ACC112 (cell line): ENCODE measurements at regions not wholly inside any gene's neighbourhood (a gene's known extent, or its start where the extent isn't known, plus 50 kb on each side); places are given as distances from the start of the nearest gene placed in this dataset.

ENCODE experiments used
- H2AFZ ChIP-seq: fragments of 200-600 bp; sonication (generic); one replicate; pipeline ENCODE4 v1.6.0; 2017; ENCODE audit warnings: antibody characterized with exemption, low read length; ENCODE audit not compliant: unreplicated experiment
- H3K27ac ChIP-seq: fragments of 200-600 bp; sonication (generic); 2 replicates; pipeline ENCODE4 v1.5.1; 2014; ENCODE audit warnings: low read depth, mild to moderate bottlenecking, antibody characterized with exemption, low read length, moderate library complexity
- H3K27me3 ChIP-seq: fragments of 200-600 bp; sonication (generic); 2 replicates; pipeline ENCODE4 v1.6.1; 2014; ENCODE audit warnings: mild to moderate bottlenecking, antibody characterized with exemption, low read length, moderate library complexity, mixed read lengths; ENCODE audit not compliant: insufficient read depth
- H3K36me3 ChIP-seq: fragments of 200-600 bp; sonication (generic); 2 replicates; pipeline ENCODE4 v1.6.1; 2016; ENCODE audit warnings: mild to moderate bottlenecking, antibody characterized with exemption, low read length, moderate library complexity, mixed read lengths; ENCODE audit not compliant: insufficient read depth
- H3K4me1 ChIP-seq: fragments of 200-600 bp; sonication (generic); one replicate; pipeline ENCODE4 v1.6.1; 2016; ENCODE audit warnings: low read length, mixed read lengths; ENCODE audit not compliant: insufficient read depth, unreplicated experiment, control insufficient read depth
- H3K4me3 ChIP-seq: fragments of 200-600 bp; sonication (generic); 2 replicates; pipeline ENCODE4 v1.5.1; 2014; ENCODE audit warnings: mild to moderate bottlenecking, low read depth, low read length
- H3K79me2 ChIP-seq: fragments of 200-600 bp; sonication (generic); one replicate; pipeline ENCODE4 v1.6.0; 2016; ENCODE audit warnings: low read length; ENCODE audit not compliant: control insufficient read depth, unreplicated experiment, insufficient read depth

DNA sequence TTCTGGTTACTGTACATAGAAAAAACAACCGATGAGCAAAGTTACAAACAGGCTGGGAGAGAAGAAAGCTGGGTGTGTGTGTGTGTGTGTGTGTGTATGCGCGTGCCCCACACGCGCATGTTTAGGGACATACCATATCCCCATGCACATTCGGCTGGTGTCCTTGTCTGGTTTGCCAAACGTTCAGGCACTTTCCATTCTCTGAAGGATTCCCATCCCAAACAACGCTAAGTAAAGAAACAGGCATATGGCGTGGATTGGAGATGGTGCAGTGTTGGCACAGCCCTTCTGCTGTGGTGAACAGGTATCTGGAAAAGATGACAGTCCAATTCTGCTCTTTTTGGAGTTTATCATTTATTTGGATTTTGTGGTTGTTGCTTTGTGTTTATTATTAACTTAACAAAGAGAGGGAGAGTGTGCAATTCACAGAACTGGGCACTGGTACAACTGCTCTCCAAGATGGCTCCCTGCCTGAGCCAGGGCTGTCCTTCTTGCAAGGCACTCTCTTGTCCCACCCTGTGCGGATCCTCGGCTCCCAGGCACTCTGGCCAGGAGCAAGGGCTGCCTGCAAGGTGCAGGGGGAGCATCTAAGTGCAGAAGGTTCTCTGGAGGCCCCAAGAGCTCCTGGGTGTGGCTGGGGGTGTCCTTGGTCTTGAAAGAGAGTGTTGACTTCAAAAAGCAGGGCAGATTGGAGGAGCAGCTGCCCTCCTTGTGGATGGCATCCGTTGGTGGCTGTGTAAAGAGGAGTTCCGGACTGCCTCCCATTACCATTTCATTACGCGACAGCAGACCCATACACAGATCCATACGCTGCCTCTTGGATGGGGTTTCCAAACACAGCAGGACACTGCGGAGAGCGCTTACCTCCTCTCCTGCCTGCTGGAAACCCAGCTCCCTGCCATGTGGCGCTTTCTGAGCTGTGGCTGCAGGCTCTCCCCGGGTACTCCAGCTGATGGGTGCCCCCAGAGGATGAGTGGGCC is 263.1 kb downstream of the ZNF536 start:
- Histone ChIP-seq H2AFZ (no peak overlapping the region), H3K4me3 (no peak overlapping the region), H3K4me1 (no peaks in the 10 kb centered on the region), H3K27ac (no peak overlapping the region), H3K36me3 (no peaks in the 10 kb centered on the region), H3K27me3 (no peaks in the 10 kb centered on the region), H3K79me2 (no peaks in the 10 kb centered on the region)

DNA sequence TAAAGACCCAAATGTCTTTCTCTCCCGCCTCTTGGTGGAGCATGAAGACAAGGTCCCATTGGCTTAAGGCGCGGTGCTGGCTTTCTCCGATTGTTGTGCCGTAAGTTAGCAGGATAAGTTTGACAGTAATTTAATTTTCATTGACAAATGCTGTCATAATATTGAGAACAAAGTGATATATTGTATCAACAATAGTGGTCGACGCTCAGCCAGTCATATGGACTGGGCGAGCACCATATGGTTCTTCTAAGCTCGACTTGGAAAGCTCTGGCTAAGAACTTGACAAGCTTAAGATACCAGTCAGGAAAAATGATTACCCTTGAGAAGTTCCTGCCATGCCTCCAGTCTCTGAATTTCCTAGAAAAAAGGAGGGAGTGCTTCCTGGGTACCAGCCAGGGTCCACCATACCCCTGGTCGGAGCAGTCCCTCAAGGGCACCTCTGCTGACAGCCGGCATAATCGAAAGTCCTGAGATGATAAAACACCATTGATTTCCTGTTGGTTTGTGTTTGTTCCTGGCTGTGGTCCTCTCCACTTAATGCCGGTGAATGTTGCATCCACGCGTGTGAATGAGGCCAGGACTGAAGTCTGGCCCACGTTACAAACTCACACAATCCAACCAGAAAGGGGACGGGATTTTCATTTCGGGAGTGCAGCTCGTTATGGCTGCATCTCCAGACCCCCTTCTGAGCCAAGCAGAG is 262.1 kb downstream of the ZNF536 start:
- Histone ChIP-seq H3K4me1 (no peaks in the 10 kb centered on the region), H3K27me3 (no peaks in the 10 kb centered on the region), H3K27ac (no peak overlapping the region), H3K79me2 (no peaks in the 10 kb centered on the region), H3K4me3 (no peak overlapping the region), H2AFZ (no peak overlapping the region), H3K36me3 (no peaks in the 10 kb centered on the region)

DNA sequence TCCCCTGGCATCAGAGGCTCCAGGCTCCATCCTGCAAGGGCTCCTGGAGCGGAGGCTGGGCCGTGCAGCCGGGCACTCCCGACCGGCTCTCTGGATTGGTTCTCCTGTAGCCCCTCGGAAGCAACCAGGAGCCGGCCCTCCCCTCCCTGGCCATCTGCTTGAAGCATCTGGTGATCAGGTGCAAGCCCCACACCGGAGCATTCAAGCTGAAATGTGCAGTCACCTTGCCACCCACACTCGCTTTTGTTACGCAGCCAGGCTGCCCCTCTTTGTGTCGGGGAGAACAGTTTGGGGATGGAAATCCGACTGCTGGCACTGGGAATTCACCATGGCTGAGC is 258.8 kb downstream of the ZNF536 start:
- no peak overlapping the region for H3K4me3 ChIP-seq
- no peaks in the 10 kb centered on the region for H3K79me2 ChIP-seq
- no peak overlapping the region for H3K27ac ChIP-seq
- H2AFZ ChIP-seq, result no peak overlapping the region
- H3K4me1 ChIP-seq, result no peaks in the 10 kb centered on the region
- H3K27me3 ChIP-seq, result no peaks in the 10 kb centered on the region
- H3K36me3 ChIP-seq, result no peaks in the 10 kb centered on the region

DNA sequence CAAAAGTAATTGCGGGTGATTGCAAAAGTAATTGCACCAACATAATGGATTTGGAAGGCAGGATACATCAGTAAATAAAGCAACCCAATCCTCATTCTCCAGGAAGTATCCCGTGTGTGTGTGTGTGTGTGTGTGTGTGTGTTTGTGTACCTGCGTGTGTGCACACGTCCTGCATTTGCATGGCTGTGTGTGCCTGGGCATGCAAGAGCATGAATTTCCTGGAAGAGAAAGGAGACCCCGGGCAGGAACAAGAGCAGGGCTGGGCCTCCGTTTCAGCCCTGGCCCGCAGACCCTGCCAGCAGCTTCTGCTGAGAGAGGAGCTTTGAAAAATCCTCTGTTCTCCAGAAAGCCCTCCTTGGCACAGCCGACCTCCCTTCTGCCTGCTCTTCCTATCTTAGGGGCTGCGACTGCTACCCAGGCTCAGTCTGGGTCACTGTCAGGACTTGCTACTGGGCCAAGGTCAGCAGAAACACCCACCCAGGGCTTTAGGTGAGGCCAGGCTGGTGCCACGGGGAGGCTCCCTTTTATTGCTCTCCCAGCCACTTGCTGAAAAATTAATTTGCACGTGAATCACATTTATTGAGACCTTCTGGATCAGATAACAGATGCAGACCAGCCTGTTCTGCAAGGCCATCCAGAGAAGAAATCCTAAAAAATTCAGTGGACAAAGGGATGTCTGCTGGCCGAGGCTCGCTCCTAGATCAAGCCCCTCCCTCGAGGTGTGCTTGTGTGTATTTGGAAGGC is 258.3 kb downstream of the ZNF536 start:
- Histone ChIP-seq H3K27me3 (no peaks in the 10 kb centered on the region), H3K4me3 (no peak overlapping the region)

DNA sequence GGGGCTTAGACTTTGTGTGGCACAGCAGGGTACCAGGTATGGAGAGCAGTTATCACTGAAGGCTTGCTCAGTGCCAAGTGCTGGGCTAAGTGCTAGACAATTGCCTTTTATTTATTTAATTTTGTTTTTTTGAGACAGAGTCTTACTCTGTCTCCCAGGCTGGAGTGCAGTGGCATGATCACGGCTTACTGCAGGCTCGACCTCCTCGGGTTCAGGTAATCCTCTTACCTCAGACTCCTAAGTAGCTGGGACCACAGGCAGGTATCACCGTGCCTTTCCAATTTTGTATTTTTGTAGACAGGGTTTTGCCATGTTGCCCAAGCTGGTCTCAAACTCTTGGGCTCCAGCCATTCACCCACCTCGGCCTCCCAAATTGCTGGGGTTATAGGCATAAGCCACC is 256.9 kb downstream of the ZNF536 start:
- H3K4me3 ChIP-seq, result no peak overlapping the region
- H3K27me3 ChIP-seq, result no peaks in the 10 kb centered on the region
- no peaks in the 10 kb centered on the region for H3K79me2 ChIP-seq
- no peaks in the 10 kb centered on the region for H3K4me1 ChIP-seq
- H3K27ac ChIP-seq, result no peak overlapping the region
- H2AFZ ChIP-seq, result no peak overlapping the region
- no peaks in the 10 kb centered on the region for H3K36me3 ChIP-seq

More for the DNA sequence above, 258.3 kb downstream of the ZNF536 start:
- no peaks in the 10 kb centered on the region for H3K4me1 ChIP-seq
- H3K36me3 ChIP-seq, result no peaks in the 10 kb centered on the region
- no peak overlapping the region for H3K27ac ChIP-seq
- H2AFZ ChIP-seq, result no peak overlapping the region
- no peaks in the 10 kb centered on the region for H3K79me2 ChIP-seq

DNA sequence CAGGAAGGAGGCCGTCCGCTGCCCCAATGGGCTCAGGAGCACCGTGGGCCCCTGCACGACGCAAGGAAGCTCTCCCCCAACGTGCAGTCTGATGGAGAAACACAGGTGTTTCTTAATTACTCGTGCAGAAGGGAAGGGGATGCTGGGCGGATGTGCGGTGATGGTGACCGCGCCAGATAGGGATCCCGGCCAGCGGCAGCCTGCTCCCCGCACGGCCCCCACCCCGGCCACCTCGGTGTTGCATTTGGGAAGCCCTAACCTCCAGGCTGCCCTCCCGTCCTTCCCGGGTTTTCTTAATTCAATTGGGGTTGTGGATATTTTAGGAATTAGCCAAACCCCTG is 254.4 kb downstream of the ZNF536 start:
- Histone ChIP-seq H2AFZ (no peak overlapping the region), H3K27ac (no peak overlapping the region), H3K27me3 (no peaks in the 10 kb centered on the region), H3K4me1 (no peaks in the 10 kb centered on the region), H3K79me2 (no peaks in the 10 kb centered on the region), H3K4me3 (no peak overlapping the region), H3K36me3 (no peaks in the 10 kb centered on the region)

DNA sequence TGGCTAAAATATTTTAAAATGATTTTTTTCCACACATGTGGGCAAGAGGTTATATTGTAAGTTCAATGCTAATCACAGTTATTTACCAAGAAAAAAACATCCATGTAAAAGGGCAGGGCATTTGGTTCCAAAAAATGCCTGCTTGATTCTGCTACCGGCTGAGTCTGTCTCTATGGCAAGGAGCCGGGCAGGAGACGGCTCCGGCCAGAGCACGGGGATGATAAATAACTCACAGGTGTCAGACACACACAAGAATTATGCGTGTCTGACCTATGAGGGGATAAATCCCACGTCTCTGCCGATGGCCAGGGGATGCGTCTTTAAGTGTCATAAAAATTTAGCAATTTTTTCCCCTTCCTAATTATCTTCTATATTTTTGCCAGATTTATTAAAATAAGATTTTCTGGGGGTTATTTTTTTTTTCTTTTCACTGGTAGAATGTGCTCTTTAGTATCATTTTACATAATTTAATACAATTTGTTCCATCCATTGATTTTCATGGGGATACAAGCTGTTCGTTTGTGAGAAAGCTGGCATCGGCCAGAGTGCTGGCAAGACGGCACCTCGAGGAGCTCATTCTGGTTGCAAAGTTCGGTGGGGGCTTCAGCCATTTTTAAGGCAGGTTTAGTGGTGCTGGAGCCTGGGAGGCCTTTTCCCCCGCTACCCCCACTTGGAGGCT is 253.9 kb downstream of the ZNF536 start:
- H3K27ac ChIP-seq, result no peak overlapping the region

DNA sequence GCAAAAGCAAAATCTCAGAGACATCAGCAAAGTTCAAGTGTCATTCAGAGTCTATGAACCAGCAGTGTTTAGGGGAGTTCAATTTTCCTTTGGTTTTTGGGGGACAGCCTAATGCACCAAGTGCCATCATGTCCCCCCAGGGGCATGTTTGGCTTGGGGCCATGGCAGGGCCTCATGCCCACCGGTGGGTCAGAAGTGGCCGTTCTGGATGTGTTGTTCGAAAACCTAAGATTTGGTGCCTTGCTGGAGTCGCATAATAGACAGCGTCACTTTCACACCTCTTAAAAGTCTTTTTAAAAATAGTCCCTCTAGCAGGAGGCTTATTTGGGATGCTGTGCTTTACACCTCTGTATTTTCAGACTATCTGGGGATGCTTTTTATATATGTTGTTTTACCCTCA is 250.1 kb downstream of the ZNF536 start:
- Histone ChIP-seq H3K27ac (no peak overlapping the region), H3K27me3 (no peaks in the 10 kb centered on the region), H3K79me2 (no peaks in the 10 kb centered on the region), H3K4me3 (no peak overlapping the region), H3K36me3 (no peaks in the 10 kb centered on the region), H2AFZ (no peak overlapping the region), H3K4me1 (no peaks in the 10 kb centered on the region)

More for the DNA sequence above, 253.9 kb downstream of the ZNF536 start:
- no peak overlapping the region for H2AFZ ChIP-seq
- H3K4me3 ChIP-seq, result no peak overlapping the region
- H3K4me1 ChIP-seq, result no peaks in the 10 kb centered on the region
- H3K27me3 ChIP-seq, result no peaks in the 10 kb centered on the region
- H3K36me3 ChIP-seq, result no peaks in the 10 kb centered on the region
- no peaks in the 10 kb centered on the region for H3K79me2 ChIP-seq

DNA sequence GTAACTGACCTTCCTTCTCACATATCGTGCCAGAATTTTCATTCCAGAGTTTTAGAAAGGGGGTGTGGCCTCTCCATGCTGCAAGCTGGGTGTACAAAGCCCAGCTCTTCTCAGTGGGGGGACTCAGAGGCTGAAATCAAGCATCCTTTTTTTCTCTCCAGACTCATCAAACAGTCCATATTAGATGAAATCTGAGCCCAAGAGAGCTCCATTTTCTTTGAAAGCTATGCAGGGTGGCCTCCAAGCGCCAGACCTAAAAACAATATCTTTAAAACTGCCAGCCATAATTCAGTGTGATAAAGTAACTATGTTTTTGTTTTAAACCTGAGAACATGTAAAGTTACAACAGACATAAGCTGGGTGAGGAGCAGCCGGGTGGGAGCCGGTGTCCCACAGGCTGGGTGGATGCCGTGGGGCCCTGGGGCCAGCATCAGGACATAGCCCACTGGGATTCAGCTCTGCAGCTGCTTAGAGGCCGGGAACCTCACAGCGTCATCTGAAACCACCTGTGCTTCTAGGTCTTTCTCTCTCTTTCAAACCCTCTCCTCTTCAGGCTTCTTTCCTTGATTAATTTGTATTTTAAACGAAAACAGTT is 249.2 kb downstream of the ZNF536 start:
- Histone ChIP-seq H3K79me2 (no peaks in the 10 kb centered on the region), H3K36me3 (no peaks in the 10 kb centered on the region), H3K27ac (no peak overlapping the region), H3K27me3 (no peaks in the 10 kb centered on the region), H3K4me3 (no peak overlapping the region), H2AFZ (no peak overlapping the region), H3K4me1 (no peaks in the 10 kb centered on the region)

DNA sequence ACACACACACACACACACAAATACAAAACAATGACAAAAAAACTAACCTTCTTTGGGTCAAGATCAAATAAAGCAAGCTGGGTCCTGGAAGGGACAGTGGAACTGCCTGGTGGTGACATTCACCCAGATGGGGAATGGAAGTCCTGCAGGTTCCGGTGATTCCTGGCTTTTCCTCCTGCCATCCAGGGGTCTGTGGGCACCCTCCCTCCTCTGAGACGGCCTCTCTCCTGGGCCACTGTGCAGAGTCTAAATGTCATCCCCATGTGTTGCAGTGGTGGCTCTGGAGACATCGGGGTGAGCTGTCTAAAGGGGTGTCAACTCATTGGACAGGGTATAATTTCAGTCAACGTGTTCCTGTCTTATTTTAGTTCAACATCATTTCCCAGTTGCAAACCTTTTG is 248.2 kb downstream of the ZNF536 start:
- Histone ChIP-seq H3K4me3 (no peak overlapping the region), H2AFZ (no peak overlapping the region), H3K27ac (no peak overlapping the region), H3K27me3 (no peaks in the 10 kb centered on the region), H3K36me3 (no peaks in the 10 kb centered on the region), H3K79me2 (no peaks in the 10 kb centered on the region), H3K4me1 (no peaks in the 10 kb centered on the region)
